ENCODE measurements at regions not wholly inside any gene's neighbourhood (a gene's known extent, or its start where the extent isn't known, plus 50 kb on each side); places are given as distances from the start of the nearest gene placed in this dataset.

DNA sequence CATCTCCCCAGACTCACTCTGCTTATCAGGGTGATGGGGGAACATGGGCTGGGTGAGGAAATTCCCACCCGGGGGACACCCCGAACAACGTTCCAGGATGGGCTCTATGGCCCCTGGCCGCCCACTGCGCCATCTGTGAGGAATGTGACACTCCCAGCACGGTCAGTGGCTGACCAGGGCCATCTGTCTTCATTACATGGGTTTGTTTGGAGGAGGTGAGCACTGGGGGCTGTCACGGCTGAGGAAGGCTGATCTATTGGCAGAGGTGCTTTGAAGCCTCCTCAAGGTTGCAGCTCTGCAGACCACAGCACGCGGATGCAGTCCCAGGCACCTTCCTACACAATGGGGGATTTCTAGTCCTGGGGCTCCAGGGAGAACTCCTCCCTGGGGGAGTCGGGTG, 214.1 kb upstream of the FOXF1 start:
- no peaks in the 10 kb centered on the region for H3K9me3 ChIP-seq (replicated peaks)
- H3K4me1 ChIP-seq = no peaks in the 10 kb centered on the region
- no peaks in the 10 kb centered on the region for H3K36me3 ChIP-seq
- H3K27me3 ChIP-seq (ENCODE audit: low read depth) = peaks cover 100% of the 10 kb centered on the region
- no peak overlapping the region for H3K4me3 ChIP-seq
- H3K27ac ChIP-seq (replicated peaks) = no peak overlapping the region
- TF ChIP-seq CTCF (IDR thresholded peaks at IDR 0.05; ENCODE audit: borderline replicate concordance) = no peak
- DNase-seq = no peak
- intact Hi-C loops (cut with micrococcal nuclease) = no loop called here

- no peaks in the 10 kb centered on the region for H3K4me1 ChIP-seq
- no peak overlapping the region for H3K27ac ChIP-seq (replicated peaks)
- TF ChIP-seq CTCF (IDR thresholded peaks at IDR 0.05; ENCODE audit: borderline replicate concordance) = no peak
- no peaks in the 10 kb centered on the region for H3K9me3 ChIP-seq (replicated peaks)
- peak overlapping the region; percentile 29 for H3K4me3 ChIP-seq
- intact Hi-C loops (cut with micrococcal nuclease) = no loop called here
- H3K27me3 ChIP-seq (ENCODE audit: low read depth) = peaks cover 100% of the 10 kb centered on the region
- H3K36me3 ChIP-seq = no peaks in the 10 kb centered on the region
- no peak for DNase-seq
Measured at GRCh38 chr16:86297391-86297790, 212.9 kb upstream of the FOXF1 start.

GRCh38 chr16:86297866-86298757, 212.2 kb upstream of the FOXF1 start:
- DNase-seq = no peak
- H3K27me3 ChIP-seq (ENCODE audit: low read depth) = peaks cover 100% of the 10 kb centered on the region
- H3K36me3 ChIP-seq = no peaks in the 10 kb centered on the region
- H3K27ac ChIP-seq (replicated peaks) = no peak overlapping the region
- H3K4me3 ChIP-seq = peak overlapping the region; percentile 29
- H3K9me3 ChIP-seq (replicated peaks) = no peaks in the 10 kb centered on the region
- intact Hi-C loops (cut with micrococcal nuclease) = no loop called here
- no peak for TF ChIP-seq CTCF (IDR thresholded peaks at IDR 0.05; ENCODE audit: borderline replicate concordance)
- H3K4me1 ChIP-seq = no peaks in the 10 kb centered on the region

DNA sequence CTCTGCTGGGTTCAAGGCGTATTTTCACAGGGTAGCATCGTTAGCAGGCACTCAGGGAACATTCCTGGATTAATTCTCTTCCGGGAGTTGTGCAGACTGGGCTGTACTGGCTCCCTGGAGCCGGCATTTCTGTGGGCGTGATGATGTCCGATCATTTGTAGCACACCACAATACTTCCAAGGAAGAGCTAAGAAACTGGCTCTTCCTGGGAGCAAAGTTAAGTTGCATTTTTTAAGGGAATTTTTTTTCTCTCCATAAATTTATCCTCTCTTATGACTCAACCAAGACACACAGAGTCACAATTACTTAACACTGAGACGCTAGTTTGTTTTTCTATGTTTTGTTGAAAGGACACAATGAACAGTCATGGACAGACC, 211.6 kb upstream of the FOXF1 start:
- DNase-seq = no peak
- Histone ChIP-seq H3K27me3 (ENCODE audit: low read depth) (peaks cover 100% of the 10 kb centered on the region), H3K27ac (replicated peaks) (no peak overlapping the region), H3K36me3 (no peaks in the 10 kb centered on the region), H3K4me3 (no peak overlapping the region), H3K9me3 (replicated peaks) (no peaks in the 10 kb centered on the region), H3K4me1 (no peaks in the 10 kb centered on the region)
- intact Hi-C loops (cut with micrococcal nuclease) = no loop called here
- no peak for TF ChIP-seq CTCF (IDR thresholded peaks at IDR 0.05; ENCODE audit: borderline replicate concordance)

GRCh38 chr16:86299882-86300610, 210.3 kb upstream of the FOXF1 start:
- Histone ChIP-seq H3K9me3 (replicated peaks) (no peaks in the 10 kb centered on the region), H3K27ac (replicated peaks) (no peak overlapping the region), H3K27me3 (ENCODE audit: low read depth) (peaks cover 100% of the 10 kb centered on the region), H3K36me3 (no peaks in the 10 kb centered on the region), H3K4me3 (no peak overlapping the region), H3K4me1 (no peaks in the 10 kb centered on the region)
- DNase-seq = no peak
- no peak for TF ChIP-seq CTCF (IDR thresholded peaks at IDR 0.05; ENCODE audit: borderline replicate concordance)
- intact Hi-C loops (cut with micrococcal nuclease) = no loop called here
